ENCODE measurements at regions not wholly inside any gene's neighbourhood (a gene's known extent, or its start where the extent isn't known, plus 50 kb on each side); places are given as distances from the start of the nearest gene placed in this dataset.
"Not testable (repeated sequence)": the region's sequence is repeated elsewhere in the genome, so short reads cannot be mapped to it uniquely, and the experiment has no call there.

DNA sequence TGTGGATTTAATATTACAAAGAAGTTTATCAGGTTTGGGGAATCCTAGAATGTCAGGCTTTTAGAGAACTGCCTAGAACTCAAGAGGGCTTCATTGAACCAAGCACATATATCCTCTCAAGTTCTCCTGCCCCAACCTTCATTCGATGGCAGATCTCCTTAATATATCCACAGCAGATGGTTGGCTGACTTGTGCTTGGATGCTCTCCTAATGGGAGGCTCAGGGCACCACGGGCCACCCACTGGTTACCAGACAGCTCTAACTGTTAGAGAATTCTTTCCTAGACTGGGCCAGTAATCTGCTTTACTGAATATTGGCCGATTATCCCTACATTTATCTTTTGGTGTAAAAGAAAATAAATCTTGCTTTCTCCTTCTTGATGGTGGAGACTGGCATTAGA is 87.2 kb upstream of the ATP8B1 start:
- Histone ChIP-seq H3K4me3 (no peak overlapping the region), H3K27ac (no peak overlapping the region)

DNA sequence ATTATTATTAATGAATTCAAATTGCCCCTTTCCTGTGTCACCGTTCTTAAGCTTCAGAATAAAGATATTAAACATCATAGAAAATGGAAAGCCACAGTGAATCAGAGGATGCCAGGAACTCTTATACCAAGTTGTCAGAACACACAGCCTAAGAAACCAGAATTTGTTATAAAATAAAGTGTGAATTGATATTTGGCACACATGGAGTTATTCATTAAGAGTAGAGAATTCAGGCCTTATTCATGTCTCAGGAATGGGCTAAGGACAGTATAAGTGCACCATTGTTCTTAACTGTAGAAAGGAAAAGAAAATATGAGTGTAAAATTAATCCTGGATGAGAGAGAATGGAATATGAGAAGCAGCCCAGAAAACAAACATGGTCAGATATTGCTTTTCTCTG is 86.7 kb upstream of the ATP8B1 start:
- Histone ChIP-seq H3K4me3 (no peak overlapping the region), H3K27ac (no peak overlapping the region)

DNA sequence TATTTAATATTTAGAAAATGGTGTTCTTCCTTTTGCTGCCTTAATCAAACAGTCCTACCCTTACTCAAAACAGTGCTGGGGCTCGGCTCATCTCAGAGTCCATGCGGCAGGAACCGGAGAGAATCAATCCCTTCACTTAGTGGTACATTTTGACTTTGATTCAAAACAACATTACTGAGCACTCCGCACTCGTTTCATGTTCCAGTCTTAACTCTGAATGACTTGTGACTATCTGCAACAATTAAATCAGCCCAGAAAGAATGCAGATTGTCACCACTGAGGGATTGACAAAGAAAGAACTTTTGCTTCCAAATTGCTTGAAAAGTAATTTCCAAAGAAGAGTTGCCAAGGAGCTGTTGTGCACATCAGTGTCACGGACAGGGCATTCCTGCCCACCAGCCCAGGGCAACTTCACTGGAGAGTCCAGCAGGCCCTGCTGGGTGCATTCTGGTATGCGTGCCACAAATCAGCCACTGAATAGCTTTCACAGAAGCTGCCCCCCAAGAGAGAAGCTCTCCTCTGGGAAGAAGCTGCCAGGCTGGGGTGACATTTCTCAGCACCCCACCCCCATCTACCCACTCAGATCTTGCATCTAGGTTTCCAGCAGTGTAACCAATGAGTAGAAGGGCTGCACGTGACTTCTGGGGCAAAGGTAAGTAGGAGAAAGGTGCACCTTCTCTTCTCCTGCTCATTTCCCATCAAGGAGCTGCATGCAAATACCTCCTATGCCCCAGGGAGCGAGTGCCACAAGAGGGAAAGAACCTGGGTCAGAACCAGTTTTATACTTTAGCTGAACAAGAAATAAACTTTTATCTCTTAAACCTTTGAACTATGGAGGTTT is 84.6 kb upstream of the ATP8B1 start:
- H3K27ac ChIP-seq, result no peak overlapping the region
- H3K4me3 ChIP-seq, result no peak overlapping the region

DNA sequence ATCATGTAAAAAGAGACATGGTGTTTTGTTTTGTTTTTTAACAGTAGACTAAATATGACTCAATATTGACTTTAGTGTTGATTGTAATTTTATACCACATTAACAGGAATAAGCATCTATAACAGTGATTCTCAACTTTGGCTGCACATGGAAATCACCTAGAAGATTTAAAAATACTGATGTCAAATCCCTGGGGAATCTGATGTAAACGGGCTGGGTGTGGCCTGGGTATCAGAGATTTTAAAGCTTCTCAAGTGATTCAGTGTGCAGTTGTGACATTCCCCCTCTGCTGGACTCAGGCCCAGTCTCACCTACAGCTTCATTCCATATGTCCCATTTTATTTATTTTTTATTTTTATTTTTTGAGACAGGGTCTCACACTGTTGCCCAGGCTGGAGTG is 82.8 kb upstream of the ATP8B1 start:
- Histone ChIP-seq H3K27ac (no peak overlapping the region), H3K4me3 (no peak overlapping the region)

DNA sequence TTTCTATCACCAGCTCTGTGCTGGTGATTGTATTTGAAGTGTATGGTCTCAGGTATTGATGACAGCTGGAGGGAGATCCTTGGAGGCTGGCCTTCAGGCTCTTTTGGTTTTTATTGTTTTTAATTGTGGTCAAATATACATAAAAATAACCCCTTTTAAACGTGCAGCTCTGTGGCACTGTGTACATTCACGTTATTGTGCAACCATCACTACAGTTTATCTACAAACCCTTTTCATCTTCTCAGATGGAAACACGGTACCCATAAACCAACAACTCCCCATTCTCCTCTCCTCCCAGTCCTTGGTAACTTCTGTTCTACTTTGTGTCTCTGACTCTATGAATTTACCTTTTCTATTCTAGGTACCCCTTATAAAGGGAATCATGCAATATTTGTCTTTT is 79.3 kb upstream of the ATP8B1 start:
- no peak overlapping the region for H3K27ac ChIP-seq

DNA sequence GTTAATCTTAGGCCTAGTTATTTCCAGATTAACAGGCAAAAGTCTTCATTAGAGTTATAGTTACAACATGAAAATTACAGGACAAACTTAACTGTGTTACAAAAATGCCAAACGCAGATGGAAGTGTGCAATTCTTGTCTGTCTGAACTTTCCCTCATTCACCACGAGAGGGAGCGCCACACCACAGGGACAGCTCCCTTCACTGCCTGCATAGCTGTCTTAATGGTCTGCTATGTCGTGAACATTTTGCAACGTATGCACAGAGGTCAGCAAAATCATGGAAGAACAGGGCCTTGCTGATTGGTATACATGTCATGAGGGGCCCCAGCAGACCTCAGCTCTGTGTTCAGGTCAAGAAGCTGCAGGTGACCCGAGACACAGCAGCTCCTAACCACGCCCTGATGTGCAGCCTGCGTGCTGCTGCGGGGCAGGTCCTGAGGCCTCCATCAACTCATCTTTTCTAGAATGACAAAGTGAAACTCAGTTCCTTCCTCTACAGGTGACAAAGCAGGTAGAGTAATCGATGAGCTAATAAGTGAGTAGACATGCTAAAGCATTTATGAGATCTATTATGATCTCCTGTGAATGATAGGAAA is 78.8 kb upstream of the ATP8B1 start:
- no peak overlapping the region for H3K4me3 ChIP-seq

More for the DNA sequence above, 79.3 kb upstream of the ATP8B1 start:
- H3K4me3 ChIP-seq, result no peak overlapping the region

DNA sequence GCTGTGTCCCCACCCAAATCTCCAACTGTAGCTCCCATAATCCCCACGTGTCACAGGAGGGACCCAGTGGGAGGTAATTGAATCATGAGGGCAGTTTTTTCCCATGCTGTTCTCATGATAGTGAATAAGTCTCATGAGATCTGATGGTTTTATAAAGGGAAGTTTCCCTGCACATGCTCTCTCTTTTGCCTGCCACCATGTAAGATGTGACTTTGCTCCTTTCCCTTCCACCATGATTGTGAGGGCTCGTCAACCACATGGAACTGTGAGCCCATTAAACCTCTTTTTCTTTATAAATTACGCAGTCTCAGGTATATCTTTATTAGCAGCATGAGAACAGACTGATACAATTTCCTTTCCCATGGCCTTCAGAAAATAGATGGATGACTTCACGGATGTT is 76.8 kb upstream of the ATP8B1 start:
- not testable (repeated sequence) for H3K27ac ChIP-seq, H3K4me3 ChIP-seq

More for the DNA sequence above, 78.8 kb upstream of the ATP8B1 start:
- H3K27ac ChIP-seq, result no peak overlapping the region

DNA sequence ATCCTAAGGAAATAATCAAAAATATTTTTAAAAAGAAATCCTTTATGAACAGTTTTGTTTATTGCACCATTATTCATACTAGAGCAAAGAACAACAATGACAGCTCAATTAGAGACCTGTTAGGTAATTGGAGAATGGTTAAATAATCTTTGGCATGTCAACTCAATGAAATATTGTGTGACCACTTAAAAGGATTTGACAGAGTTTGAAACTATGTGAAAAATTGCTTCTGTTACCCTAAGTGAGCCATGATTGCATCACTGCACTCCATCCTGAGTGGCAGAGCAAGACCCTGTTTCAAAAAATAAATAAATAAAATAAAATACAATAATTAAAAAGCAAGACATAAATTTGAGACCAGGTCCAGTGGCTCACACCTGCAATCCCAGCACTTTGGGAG is 66.1 kb upstream of the ATP8B1 start:
- no peak overlapping the region for H3K27ac ChIP-seq
- H3K4me3 ChIP-seq, result no peak overlapping the region

DNA sequence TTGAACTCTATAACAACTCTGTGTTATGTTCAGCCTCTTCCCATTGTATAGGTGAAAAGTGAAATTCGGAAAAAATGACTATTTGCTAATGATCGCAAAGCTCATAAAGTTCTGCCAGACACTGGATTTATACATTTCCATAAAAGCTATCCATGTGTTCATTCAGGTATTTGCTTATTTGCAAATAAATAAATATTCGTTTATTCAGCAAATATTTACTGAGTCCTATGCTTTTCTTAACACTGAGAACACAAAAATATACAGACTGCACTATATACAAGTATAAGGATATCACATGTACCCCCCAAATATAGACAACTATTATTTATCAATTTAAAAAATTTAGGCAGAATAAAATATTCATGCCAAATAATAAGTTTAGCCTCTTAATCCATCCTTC is 63.2 kb upstream of the ATP8B1 start:
- H3K4me3 ChIP-seq, result no peak overlapping the region
- H3K27ac ChIP-seq, result no peak overlapping the region

DNA sequence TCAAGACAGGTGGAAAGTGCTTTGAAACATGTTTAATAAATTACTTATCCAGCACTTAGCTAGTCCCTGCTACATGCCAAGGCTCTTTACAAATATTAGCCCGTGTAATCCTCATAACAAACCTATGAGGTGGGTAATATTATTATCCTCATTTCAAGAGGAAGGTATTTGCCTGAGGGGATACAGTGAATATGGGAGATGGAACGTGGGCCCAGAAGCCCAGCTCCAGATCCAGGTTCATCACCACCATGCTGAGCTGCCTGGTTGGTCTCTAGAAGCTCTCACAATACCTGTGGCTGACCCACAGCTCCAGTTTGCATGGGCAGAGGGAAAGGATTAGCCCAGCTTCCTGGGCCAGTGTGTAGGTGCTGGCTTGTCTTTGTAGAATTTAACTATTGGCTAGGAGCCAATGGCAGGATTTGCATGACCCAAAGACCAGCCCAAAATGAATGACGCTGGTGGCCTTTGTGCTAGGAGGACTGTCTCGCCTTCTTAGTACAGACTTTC is 61.6 kb upstream of the ATP8B1 start:
- H3K4me3 ChIP-seq, result no peak overlapping the region
- no peak overlapping the region for H3K27ac ChIP-seq

DNA sequence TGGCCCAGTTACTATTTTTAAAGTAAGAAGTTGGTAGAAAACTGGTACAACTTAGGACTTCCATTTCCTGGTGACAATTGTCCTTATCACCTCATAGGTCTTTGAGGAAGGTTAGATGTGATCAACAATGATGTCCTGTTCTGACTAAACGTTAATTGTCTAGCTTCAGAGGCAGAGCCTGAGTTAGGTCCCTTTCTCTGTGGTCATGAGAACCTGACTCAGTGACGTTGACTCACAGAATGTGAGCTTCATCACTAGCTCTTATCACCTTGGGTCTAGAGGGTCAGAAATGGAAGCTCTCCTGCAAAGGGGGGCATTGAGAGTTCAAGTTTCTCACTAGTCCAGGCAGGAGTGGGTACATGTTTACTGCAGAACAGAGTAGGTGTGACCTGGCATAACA is 60.6 kb upstream of the ATP8B1 start:
- Histone ChIP-seq H3K4me3 (no peak overlapping the region), H3K27ac (no peak overlapping the region)

DNA sequence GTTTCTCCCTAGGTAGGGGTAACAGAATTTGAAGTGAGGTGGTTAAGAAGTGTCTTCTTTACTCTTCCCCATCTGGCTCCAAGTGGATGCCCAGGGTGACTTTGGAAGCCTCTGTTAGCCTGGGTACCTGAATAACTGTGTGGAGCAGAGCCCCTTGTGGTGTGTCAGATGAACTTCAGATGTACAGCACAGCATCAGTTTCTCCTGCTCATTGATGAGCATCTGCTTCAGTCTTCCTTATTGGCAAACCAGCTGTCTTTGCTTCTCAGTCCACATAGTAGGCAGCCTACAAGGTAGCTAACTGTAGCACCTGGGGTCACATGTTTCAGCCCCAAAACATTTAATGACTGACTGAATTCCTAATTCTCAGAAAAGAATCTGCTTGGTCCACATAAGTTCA is 56.2 kb upstream of the ATP8B1 start:
- H3K4me3 ChIP-seq, result no peak overlapping the region
- H3K27ac ChIP-seq, result no peak overlapping the region

DNA sequence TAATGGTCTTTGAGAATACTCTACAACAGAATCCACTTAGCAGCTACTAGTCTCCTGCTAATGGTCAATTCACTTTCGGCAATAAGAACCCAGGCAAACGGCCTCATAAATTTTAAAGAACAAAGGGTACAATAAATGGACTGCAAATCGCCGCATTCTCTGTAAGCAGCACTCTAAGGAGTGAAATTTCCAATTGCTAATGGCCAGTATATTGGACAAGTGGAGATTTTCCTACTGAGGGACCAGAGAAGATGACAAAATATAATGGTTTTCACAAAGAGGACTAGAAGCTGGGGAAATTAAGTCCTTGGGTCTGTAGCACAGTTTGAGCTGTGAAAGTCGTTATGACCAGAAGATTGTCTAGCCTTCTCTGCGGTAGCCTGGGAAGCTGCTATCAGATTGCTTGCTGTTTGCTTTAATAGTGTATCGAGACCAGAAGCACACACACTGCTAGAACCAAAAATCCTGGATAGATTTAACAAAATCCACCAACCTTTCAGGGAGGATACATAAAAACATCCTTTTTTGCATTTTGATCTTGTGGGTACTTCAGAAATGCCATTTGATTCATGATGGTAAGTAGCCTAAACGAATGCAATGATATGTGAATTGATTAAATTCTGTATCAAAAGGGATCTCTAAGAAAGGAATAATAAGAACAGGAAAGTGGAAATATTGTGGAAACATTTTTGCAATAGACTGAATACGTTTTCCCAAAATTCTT is 53.6 kb upstream of the ATP8B1 start:
- H3K27ac ChIP-seq, result no peak overlapping the region
- no peak overlapping the region for H3K4me3 ChIP-seq

DNA sequence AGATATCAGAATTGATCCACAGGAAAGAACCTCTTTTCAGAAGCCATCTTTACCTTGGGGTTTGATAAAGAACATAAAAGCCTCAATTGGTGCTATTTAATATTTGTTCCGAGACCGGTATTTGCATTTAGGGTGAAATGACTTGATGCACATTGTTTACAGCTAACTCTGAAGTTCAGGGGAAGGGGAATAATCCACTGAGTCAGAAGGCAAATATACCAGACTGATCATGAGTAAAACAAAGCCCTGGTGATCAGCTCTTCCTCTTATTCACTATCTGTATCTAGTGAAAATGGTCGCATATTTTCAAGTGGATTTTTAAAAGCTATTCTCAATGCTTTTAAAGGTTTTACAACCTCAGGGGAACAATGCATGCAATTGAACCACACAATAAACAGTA is 53.0 kb upstream of the ATP8B1 start:
- no peak overlapping the region for H3K4me3 ChIP-seq
- H3K27ac ChIP-seq, result no peak overlapping the region

DNA sequence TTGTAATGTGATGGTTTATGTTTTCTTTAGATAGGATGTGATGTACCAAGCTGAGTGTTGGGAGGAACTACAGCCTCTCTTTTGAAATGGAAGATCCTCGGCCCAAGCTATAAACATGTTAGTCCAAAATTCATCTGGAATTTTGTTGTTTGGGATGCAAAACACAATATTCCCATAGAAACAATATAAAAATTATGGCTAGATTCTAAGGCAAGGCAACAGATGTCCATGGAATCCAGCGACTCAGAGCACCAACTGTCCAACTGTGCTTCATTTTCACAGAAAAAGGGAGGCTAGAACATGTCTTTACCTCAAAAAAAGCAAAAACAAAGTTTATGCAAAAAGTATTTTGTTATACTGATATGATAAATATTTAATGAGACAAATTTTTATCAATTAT is 52.4 kb upstream of the ATP8B1 start:
- no peak overlapping the region for H3K4me3 ChIP-seq

DNA sequence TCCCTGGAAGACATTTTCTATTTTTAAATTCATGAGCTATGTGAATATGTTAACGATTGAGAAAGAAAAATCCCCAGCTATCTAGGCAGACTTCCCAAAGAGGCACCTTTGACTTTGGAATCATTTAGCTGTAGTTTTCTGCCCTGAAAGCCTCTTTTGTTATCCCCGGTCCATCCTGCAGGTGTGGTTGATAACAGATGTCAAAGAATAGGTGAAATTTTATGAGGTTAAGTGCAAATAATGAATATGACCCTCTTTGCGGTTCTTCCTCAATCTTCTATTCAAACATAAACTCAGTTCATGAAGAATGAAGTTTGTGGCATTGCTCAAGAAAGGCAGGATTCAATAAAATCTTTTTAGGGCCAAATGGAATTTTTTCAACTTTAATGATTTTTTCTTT is 51.6 kb upstream of the ATP8B1 start:
- Histone ChIP-seq H3K4me3 (no peak overlapping the region), H3K27ac (no peak overlapping the region)

More for the DNA sequence above, 52.4 kb upstream of the ATP8B1 start:
- H3K27ac ChIP-seq, result no peak overlapping the region

DNA sequence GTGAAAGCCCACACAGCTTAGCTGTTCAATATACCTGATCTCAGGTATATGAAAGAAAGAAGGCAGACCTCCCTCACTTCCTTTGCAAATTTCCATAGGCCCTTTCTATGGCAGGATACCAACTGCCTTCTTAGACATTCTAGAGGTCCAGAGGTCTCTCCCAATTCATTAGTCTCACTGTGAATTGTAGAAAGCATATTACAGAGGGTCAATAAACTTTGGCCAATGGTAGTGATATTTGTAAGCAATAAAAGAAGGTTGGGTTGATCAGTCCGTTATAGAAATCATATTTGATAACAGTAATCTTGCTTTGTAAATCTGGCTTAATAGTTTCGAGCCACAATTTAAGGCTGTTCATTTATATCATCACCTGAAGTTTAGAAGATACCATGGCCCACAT is 50.7 kb upstream of the ATP8B1 start:
- Histone ChIP-seq H3K27ac (no peak overlapping the region), H3K4me3 (no peak overlapping the region)

DNA sequence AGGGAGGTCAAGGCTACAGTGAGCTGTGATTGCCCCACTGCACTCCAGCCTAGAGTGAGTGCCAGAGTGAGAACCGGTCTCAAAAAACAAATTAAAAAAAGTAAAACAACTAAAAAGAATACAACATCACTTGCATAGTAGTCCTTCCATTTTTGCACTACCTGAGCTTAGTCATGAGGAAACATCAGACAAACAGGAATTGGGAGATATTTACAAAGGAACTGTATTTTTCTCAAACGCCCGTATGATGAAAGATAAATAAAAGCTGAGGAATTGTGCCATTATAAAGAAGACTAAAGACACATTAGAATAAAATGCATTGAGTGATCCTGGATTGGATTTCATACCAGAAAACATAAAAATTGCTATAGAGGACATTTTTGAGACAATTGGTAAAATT is 50.0 kb upstream of the ATP8B1 start:
- Histone ChIP-seq H3K4me3 (no peak overlapping the region), H3K27ac (no peak overlapping the region)

Measured in skin epidermis (tissue), 12 donors.